GM18520 (cell line): ENCODE measurements at regions not wholly inside any gene's neighbourhood (a gene's known extent, or its start where the extent isn't known, plus 50 kb on each side); places are given as distances from the start of the nearest gene placed in this dataset.

Experiments used
- ATAC-seq: cut with Tn5 transposase; IDR thresholded peaks from one replicate; pipeline ENCODE4 v1.9.1; 2021; ENCODE audit not compliant: unreplicated experiment

DNA sequence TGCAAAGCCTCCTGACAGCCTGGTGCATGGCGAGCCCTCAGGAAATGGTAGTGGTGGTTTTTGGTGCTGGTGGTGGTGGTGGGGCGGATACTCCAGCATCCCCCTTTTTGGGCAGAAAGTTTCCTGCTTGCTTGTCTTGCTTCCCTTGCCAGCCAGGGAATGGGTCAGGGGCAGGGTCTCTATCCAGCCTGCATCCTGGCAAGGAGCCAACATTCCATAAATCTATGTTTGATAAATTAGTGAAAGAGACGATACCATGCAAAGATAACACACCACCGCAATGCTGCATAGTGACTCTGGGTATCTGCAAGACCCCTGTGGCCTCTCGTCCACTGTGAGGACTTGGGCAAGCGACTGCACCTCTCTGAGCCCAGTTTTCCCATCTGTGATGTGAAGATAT, 246.2 kb downstream of the LRFN2 start:
- ATAC-seq = no peak

DNA sequence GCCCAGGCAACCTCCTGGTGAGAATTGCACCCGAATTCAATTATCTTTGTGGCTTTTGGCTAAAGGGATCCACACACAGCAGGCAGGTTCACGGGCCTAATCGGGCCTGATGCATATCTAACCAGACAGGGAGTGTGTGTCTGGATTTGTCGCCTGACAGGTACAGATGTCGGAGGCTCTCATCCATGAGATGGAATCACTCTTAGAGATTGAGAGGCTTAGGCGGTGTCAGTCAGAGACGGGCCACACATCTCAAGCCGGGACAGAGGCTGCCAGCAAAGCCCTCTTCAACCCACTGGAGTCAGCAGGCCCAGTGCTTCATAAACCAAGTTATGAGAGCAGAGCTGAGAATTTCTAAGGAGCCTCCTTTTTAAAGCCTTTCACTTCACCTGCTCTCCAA, 247.0 kb downstream of the LRFN2 start:
- ATAC-seq = no peak

GRCh38 chr6:40338306-40338705, 248.9 kb downstream of the LRFN2 start:
- no peak for ATAC-seq

DNA sequence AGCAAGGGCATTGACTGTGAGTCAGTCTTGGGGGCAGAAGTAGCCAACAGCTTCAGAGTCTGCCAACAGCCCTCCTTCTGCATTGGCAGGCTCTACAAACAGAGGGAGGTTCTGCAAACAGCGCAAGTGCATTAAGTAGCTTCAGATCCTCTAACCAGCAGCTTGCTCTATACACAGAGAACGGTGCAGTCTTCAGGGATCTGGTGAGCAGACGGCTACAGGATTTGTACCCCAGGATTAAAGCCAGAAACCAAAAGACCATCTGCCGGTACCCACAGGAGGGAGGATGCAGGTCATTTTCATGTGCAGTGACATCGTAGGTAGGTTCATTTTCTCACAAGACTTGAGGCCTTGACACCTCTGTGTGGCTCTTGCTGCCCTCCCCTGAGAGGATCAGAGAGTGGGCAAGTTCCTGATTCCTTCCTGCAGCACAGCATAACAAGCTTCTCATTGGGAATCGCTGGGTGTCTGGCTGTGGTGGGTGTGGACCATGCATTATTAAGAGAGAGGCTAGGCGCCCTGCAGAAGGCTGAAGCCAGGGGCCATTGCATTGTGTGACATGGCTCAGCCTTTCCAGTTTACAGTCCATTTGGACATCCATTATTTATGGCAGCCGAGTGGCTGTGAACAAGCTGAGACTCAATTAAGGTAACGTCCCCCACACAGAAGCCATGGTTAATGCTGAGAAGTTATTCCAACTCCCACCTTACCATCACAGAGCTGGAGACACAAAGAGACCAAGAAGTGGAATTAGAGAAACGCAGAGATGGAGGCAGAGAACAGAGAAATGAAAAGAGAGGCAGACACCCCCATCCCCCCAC, 250.0 kb downstream of the LRFN2 start:
- ATAC-seq = no peak

GRCh38 chr6:40336296-40336695, 250.9 kb downstream of the LRFN2 start:
- ATAC-seq = no peak

GRCh38 chr6:40334496-40335270, 252.5 kb downstream of the LRFN2 start:
- ATAC-seq = no peak

- ATAC-seq = no peak
These were observed 255.6 kb downstream of the LRFN2 start for GRCh38 chr6:40331545-40331944.

DNA sequence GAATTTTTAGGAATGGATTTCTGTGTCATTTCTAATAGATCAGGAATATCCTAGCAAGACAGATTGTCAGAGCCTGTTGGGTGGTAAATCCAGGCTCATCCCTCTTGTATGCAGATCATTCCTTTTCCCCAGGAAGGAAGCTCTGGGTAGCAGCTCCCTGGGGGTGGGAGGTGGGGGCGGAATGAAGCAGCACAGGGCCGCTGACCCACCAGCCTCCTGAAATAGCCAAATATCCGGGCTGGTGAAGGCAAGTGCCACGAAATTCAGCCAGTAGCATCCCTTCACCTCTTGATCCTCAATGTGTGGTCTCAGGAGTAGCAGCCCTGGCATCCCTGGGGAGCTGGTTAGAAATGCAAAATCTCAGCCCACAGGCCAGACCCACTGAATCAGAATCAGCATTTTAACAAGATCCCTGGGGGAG, 256.9 kb downstream of the LRFN2 start:
- ATAC-seq = no peak

DNA sequence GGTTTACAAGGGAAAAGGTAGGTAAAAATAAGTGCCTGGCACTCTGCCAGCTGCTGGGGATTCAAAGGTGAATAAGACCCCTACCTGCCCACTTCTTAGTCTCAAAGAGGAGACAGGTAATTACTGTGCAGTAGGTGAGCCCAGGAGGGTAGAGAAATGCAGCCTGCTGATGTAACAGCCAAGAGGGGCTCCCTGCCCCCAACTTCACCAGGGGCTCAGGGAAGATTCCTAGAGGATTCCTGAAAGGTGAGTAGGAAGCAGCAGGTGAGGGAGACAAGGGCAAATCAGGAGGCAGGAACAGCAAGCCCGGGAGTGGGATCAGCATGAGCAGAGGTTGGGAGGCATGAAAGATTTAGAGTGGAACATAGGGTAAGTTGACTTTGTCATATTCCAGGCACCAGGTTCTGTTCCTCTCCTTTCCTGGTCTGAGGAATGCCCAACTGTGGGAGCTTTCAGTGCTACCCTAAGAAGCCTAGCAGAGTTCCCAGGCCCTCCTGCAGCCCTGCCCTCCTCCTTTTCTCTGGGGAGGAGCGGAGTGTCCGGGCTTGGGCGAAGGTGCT, 258.1 kb downstream of the LRFN2 start:
- ATAC-seq = no peak

- ATAC-seq = no peak
These were observed 258.7 kb downstream of the LRFN2 start for GRCh38 chr6:40328386-40328985.

DNA sequence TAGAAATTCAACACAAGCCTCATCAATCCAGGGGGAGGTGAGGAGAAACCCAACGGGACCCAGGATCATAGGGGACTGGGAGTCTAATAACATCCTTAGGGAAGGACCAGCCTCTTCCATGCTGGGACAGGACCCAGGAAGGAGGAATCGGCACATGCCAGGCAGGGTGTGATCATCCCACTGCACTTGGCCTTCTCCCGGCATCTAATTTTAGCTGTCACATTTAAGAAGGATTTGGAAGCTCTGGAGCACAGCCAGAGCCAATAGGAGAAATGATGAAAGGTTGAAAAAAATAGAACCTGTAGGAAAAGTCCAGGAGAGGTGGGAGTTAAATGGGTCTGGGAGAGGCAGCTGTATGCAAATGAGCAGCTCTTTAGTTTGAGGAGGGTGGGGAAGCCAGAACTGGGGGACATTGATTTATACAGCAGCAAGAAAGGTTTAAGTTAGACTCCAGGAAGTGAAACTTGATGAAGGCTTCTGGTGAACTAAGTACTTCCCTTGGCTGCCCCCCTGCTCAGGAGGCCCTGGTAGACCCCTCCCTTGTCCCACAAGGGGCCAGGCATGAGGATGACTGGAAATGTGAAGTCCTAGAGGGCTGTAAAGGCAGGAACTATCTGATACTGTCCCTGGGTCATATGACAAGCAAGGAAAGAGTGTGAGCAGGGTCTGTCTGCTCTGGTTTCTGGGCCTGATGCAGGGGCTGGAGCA, 260.3 kb downstream of the LRFN2 start:
- ATAC-seq = no peak

DNA sequence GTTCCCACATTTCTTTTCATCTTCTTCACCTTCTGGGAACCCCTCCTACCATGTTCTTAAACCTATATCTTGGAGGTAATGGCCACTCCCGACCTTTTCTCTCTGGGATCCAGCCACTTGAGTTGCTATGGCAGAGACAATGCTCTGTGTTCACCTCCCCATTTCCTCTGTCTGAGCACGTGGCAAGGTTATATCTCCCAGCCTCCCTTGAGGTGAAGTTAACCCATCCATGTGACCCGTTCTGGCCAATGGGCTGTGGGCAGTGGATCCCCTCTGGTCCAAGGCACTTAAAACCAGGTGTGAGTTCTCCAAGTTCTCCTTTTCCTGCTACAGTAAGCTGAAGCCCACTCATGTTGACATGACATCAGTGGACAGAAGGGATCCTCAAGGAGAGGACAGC, 261.4 kb downstream of the LRFN2 start:
- ATAC-seq = no peak

DNA sequence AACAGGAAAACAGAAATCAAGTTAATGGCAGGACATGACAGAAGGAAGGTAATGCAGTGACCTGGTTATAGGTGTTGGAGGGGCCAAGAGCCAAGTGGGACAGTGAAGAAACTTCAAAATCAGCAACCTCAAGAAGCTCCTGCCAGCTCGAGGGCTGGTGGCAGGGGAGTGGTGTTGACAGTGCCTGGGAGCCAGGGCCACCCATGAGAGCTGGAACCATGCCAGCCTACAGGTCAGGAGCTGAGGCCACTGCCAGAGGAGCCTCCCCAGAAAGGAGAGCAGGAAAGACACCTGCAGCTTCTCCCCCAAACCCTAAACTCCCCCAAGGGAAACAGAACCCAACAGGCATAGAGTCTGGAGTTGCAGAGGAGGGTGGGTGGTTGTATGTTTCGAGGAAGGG, 262.1 kb downstream of the LRFN2 start:
- no peak for ATAC-seq

DNA sequence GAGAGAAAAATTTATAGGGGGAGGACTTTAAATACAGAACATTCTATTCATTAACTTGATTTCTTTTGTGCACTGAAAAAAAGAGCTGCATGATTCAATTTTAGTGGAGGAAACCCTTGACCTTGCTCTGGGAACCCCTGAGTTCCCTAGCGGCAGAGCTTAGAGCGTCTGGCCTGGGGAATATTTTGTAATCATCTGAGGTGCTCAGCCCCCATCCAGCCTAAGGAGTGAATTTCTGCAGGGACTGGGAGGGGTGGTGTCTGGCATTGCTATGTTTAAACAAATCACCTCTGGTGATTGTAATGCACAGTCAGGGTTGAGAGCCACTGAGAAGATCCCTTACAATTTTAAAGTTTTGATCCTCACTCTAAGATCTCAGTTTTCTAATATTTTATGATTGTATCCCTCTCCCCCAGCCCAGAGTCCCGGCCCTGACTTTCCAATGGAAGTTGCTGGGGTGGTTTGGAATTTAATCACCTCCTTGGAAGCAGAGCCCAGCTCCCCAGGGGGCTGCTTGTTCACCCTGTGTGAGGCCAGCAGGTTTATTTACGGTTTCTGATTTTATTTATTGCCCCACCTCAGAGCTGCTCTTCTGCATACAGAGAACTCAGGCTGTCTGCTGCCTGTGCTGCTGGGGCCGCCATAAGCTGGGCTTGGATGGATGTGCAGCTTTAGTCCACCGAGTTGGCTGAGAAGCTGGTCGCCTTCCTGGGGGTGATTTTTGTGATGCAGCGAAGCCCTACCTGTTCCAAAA, 263.1 kb downstream of the LRFN2 start:
- ATAC-seq = no peak

- ATAC-seq = no peak
These were observed 264.8 kb downstream of the LRFN2 start for GRCh38 chr6:40322336-40322735.

GRCh38 chr6:40321616-40322015, 265.5 kb downstream of the LRFN2 start:
- no peak for ATAC-seq

GRCh38 chr6:40320947-40321346, 266.2 kb downstream of the LRFN2 start:
- ATAC-seq = no peak

GRCh38 chr6:40320441-40320840, 266.7 kb downstream of the LRFN2 start:
- ATAC-seq = no peak

GRCh38 chr6:40319124-40319523, 268.0 kb downstream of the LRFN2 start:
- ATAC-seq = no peak

- no peak for ATAC-seq
These were observed 272.1 kb downstream of the LRFN2 start for GRCh38 chr6:40315060-40315459.
